Activated CD8-positive, alpha-beta T cell treated with anti-CD3 and anti-CD28 coated beads, Interleukin-2, amount 10 ng/mL, durations not matched to agents 7 days and 5 days (primary cell): ENCODE measurements at regions not wholly inside any gene's neighbourhood (a gene's known extent, or its start where the extent isn't known, plus 50 kb on each side); places are given as distances from the start of the nearest gene placed in this dataset.

ENCODE experiments used
- ATAC-seq: fragments of 150-1000 bp; cut with Tn5 transposase; one replicate; pipeline ENCODE4 v1.10.0; 2021; ENCODE audit warnings: moderate library complexity
- CTCF ChIA-PET: fragments of 350-600 bp; sonication (Branson Sonifier 250); formaldehyde crosslinking; loops from one replicate; lab custom pipeline; 2021; ENCODE audit warnings: antibody characterized with exemption; lab: Charles Lee
- POLR2A ChIA-PET: fragments of 350-600 bp; sonication (Branson Sonifier 250); formaldehyde crosslinking; loops from one replicate; lab custom pipeline; 2021; ENCODE audit warnings: antibody characterized with exemption; lab: Charles Lee
- DNase-seq: peaks from one replicate; pipeline ENCODE4 v3.0.0-alpha.2; 2020
- H3K27ac Mint-ChIP-seq: one replicate; pipeline ENCODE4 v1.8.0; 2021; ENCODE audit warnings: mild to moderate bottlenecking, mixed read lengths
- H3K27me3 Mint-ChIP-seq: one replicate; pipeline ENCODE4 v1.8.0; 2021; ENCODE audit warnings: low read depth, mixed read lengths
- H3K36me3 Mint-ChIP-seq: one replicate; pipeline ENCODE4 v1.8.0; 2021; ENCODE audit warnings: low read depth, mixed read lengths
- H3K4me1 Mint-ChIP-seq: one replicate; pipeline ENCODE4 v1.8.0; 2021; ENCODE audit warnings: low read depth, mixed read lengths
- H3K4me3 Mint-ChIP-seq: one replicate; pipeline ENCODE4 v1.8.0; 2021; ENCODE audit warnings: mild to moderate bottlenecking, mixed read lengths
- H3K9me3 Mint-ChIP-seq: one replicate; pipeline ENCODE4 v1.8.0; 2022; ENCODE audit warnings: mixed read lengths; ENCODE audit not compliant: insufficient read depth

DNA sequence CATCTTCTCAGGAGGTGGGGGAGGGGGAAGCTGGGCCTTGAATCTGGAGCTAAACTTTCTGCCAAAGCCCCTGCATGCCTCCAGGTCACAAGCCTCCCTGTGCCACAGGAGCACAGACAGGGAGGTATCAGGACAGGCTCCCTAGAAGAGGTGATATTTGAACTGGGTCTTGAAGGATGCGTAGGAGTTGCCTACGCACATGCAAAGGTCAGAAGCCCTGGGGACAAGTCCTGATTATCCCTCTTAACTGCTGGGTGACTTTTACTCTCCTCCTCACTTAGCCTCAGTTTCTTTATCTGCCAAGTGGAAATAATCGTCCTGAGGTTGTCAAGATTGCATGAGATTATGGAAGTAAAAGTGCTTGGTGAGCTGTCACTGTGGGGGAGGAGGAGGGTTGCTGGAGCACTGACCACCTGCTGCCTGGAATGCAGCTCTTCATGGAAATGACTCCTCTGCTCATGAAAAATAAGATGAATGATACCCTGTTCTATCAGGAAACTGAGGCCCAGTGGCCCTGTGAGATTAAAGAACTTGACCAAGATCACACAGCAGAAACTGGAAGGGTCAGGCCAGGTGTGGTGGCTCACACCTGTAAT lies 50.6 kb upstream of the LAPTM5 start:
- H3K4me1 Mint-ChIP-seq, result no peaks in the 10 kb centered on the region
- no peak overlapping the region for H3K27ac Mint-ChIP-seq
- H3K4me3 Mint-ChIP-seq, result no peak overlapping the region
- H3K9me3 Mint-ChIP-seq, result no peaks in the 10 kb centered on the region
- CTCF ChIA-PET, result interaction anchor here (0.9 to 2.4 kb wide), 2 partner anchors 28 to 121 kb away, joined by 3 to 6 read pairs; no protein-coding TSS in a partner anchor
- ATAC-seq (no peak), DNase-seq (no peak)
- H3K27me3 Mint-ChIP-seq, result peaks cover 69% of the 10 kb centered on the region
- POLR2A ChIA-PET, result no interaction called here
- H3K36me3 Mint-ChIP-seq, result no peaks in the 10 kb centered on the region

- ATAC-seq (no peak), DNase-seq (no peak)
- Mint-ChIP-seq H3K9me3 (no peaks in the 10 kb centered on the region), H3K27me3 (peaks cover 67% of the 10 kb centered on the region), H3K36me3 (no peaks in the 10 kb centered on the region), H3K4me3 (no peak overlapping the region), H3K4me1 (no peaks in the 10 kb centered on the region), H3K27ac (no peak overlapping the region)
- ChIA-PET CTCF (interaction anchor here (0.9 to 2.4 kb wide), 2 partner anchors 28 to 122 kb away, joined by 3 to 6 read pairs; no protein-coding TSS in a partner anchor), POLR2A (no interaction called here)
Observed at GRCh38 chr1:30807318-30808066, 49.9 kb upstream of the LAPTM5 start.
